ENCODE measurements at regions not wholly inside any gene's neighbourhood (a gene's known extent, or its start where the extent isn't known, plus 50 kb on each side); places are given as distances from the start of the nearest gene placed in this dataset.

DNA sequence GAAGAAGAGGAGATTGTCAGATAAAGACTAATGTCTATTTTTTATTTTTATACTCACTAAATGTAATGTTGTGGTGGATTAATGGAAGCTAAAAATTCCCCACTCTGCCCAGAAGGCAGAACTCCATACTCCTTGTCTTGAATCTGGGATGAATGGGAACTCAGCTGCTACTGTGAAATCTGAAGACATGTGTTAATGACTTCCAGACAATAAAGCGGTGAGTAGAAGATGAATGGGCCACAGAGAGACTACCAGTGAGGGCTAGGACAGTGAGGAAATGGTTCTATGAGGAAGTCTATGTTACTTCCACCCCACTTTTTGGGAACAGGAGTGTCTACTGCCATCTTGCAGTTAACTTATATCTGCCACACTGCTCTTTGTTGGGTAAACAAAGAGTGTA lies 726.9 kb downstream of the CDH8 start:
- H3K4me1 ChIP-seq (ENCODE audit: insufficient read depth): no peaks in the 10 kb centered on the region
- no peaks in the 10 kb centered on the region for H3K27me3 ChIP-seq
- DNase-seq: no peak
- intact Hi-C loops (cut with DNase I): no loop called here
- no peak overlapping the region for H3K4me3 ChIP-seq
- H3K27ac ChIP-seq: no peak overlapping the region
- H3K9me3 ChIP-seq: no peaks in the 10 kb centered on the region
- no peaks in the 10 kb centered on the region for H3K36me3 ChIP-seq
- TF ChIP-seq POLR2A (IDR thresholded peaks at IDR 0.05) (no peak), EP300 (IDR thresholded peaks at IDR 0.05) (no peak)
- TF ChIP-seq, protein P1, sequence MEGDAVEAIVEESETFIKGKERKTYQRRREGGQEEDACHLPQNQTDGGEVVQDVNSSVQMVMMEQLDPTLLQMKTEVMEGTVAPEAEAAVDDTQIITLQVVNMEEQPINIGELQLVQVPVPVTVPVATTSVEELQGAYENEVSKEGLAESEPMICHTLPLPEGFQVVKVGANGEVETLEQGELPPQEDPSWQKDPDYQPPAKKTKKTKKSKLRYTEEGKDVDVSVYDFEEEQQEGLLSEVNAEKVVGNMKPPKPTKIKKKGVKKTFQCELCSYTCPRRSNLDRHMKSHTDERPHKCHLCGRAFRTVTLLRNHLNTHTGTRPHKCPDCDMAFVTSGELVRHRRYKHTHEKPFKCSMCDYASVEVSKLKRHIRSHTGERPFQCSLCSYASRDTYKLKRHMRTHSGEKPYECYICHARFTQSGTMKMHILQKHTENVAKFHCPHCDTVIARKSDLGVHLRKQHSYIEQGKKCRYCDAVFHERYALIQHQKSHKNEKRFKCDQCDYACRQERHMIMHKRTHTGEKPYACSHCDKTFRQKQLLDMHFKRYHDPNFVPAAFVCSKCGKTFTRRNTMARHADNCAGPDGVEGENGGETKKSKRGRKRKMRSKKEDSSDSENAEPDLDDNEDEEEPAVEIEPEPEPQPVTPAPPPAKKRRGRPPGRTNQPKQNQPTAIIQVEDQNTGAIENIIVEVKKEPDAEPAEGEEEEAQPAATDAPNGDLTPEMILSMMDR (IDR thresholded peaks at IDR 0.05): no peak
- WGBS, 3 donors: 86 to 100% (median 100%) methylated on average over 1 of the region's 1 CpG

DNA sequence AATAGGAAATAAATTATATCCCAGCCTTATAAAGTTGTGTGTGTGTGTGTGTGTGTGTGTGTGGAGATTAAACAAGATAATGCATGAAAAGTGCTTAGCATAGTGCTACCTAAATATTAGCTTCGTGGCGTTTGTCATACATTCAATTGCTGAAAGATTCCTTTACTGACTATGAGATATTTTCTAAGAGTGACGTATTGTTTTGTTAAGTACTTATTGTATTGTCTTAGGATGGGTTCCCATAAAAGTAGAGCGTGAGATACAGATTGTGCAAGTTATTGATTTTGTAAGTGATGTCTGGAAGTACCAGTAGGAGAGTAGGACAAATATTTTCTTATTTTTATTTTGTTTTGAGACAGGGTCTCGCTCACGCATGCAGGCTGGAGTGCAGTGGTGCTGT lies 730.0 kb downstream of the CDH8 start:
- Histone ChIP-seq H3K27ac (no peak overlapping the region), H3K27me3 (no peaks in the 10 kb centered on the region), H3K4me1 (ENCODE audit: insufficient read depth) (no peaks in the 10 kb centered on the region), H3K36me3 (no peaks in the 10 kb centered on the region), H3K9me3 (no peaks in the 10 kb centered on the region), H3K4me3 (no peak overlapping the region)
- TF ChIP-seq EP300 (IDR thresholded peaks at IDR 0.05): no peak
- TF ChIP-seq, protein P1 (IDR thresholded peaks at IDR 0.05): no peak
- TF ChIP-seq POLR2A (IDR thresholded peaks at IDR 0.05): no peak
- intact Hi-C loops (cut with DNase I): no loop called here
- no peak for DNase-seq
- 82 to 91% (median 89%) methylated on average over 6 of the region's 6 CpGs for WGBS, 3 donors

DNA sequence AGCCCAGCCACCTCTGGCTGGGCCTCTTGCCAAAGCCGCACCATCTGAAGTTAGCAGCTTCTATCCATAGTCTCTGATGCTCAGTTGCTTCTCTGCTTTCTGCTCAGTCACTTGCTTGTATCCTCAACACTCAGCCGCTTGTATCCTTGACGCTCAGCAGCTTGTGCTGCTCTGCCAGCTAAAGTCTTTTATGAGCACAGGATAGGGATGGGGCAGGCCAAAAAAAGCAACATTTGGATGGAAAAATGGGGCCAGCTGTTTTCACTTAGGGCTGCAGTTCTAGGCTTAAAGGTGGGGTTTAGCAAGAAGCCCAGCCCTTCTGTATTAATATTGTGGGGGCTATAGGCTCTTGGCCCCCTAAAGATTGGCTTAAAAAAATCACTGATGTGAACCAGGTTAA lies 739.4 kb downstream of the CDH8 start:
- H3K9me3 ChIP-seq: no peaks in the 10 kb centered on the region
- TF ChIP-seq, protein P1 (IDR thresholded peaks at IDR 0.05): no peak
- TF ChIP-seq POLR2A (IDR thresholded peaks at IDR 0.05) (no peak), EP300 (IDR thresholded peaks at IDR 0.05) (no peak)
- intact Hi-C loops (cut with DNase I): no loop called here
- H3K27me3 ChIP-seq: no peaks in the 10 kb centered on the region
- no peaks in the 10 kb centered on the region for H3K36me3 ChIP-seq
- DNase-seq: no peak
- H3K4me3 ChIP-seq: no peak overlapping the region
- H3K27ac ChIP-seq: no peak overlapping the region
- 51 to 71% (median 66%) methylated on average over 3 of the region's 3 CpGs for WGBS, 3 donors
- no peaks in the 10 kb centered on the region for H3K4me1 ChIP-seq (ENCODE audit: insufficient read depth)

DNA sequence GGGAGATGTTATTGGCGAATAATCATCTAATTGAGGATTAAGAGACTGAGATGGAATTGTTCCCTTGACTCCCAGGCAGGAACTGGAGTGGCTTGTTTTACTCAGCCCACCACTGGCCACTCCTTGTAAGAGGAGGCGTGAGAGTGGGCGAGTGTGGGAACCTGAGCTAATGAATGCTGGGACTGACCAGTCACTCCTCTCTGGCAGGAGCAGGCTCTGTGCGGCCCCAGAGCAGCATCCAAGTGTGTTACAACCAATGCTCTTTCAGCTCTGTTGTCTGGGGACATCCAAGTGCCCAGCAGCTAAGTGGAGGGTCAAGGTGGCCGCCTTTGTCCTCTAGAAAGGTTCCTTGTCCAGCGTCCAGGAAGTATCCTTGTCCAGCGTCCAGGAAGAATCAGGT lies 739.9 kb downstream of the CDH8 start:
- Histone ChIP-seq H3K9me3 (no peaks in the 10 kb centered on the region), H3K36me3 (no peaks in the 10 kb centered on the region), H3K27me3 (no peaks in the 10 kb centered on the region), H3K4me3 (no peak overlapping the region), H3K27ac (no peak overlapping the region), H3K4me1 (ENCODE audit: insufficient read depth) (no peaks in the 10 kb centered on the region)
- TF ChIP-seq POLR2A (IDR thresholded peaks at IDR 0.05) (no peak), EP300 (IDR thresholded peaks at IDR 0.05) (no peak)
- TF ChIP-seq, protein P1 (IDR thresholded peaks at IDR 0.05): no peak
- WGBS, 3 donors: 74 to 77% (median 77%) methylated on average over 7 of the region's 7 CpGs
- intact Hi-C loops (cut with DNase I): no loop called here
- DNase-seq: no peak

DNA sequence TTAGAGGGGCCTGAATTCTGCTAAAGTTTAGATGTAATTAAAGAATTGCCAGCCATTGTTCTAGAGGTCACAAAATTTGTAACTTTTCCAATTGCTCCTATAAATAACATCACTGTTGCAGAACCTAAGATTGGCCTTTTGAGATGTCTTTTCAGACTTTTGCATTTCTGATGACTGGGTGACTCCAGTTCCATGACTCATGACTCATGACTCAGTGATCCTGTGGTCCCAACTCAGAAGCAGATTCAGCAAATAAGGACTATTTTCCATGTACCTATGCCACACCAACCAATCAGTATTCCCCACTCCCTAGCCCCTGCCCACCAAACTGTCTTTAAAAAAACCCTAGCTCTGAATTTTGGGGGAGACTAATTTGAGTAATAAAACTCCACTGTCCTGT lies 740.9 kb downstream of the CDH8 start:
- Histone ChIP-seq H3K9me3 (no peaks in the 10 kb centered on the region), H3K4me3 (no peak overlapping the region), H3K27ac (no peak overlapping the region), H3K36me3 (no peaks in the 10 kb centered on the region), H3K27me3 (no peaks in the 10 kb centered on the region), H3K4me1 (ENCODE audit: insufficient read depth) (no peaks in the 10 kb centered on the region)
- TF ChIP-seq, protein P1 (IDR thresholded peaks at IDR 0.05): no peak
- TF ChIP-seq EP300 (IDR thresholded peaks at IDR 0.05): no peak
- no peak for TF ChIP-seq POLR2A (IDR thresholded peaks at IDR 0.05)
- DNase-seq: no peak
- intact Hi-C loops (cut with DNase I): no loop called here

All from ovary (tissue), 7 donors.